Muscle of leg (tissue), 3 donors: ENCODE measurements at regions not wholly inside any gene's neighbourhood (a gene's known extent, or its start where the extent isn't known, plus 50 kb on each side); places are given as distances from the start of the nearest gene placed in this dataset.

Experiments
- DNase-seq: peaks from one replicate; pipeline ENCODE4 v3.0.0; 2013
- H3K27ac ChIP-seq: one replicate; pipeline ENCODE4 v1.5.1; 2013; ENCODE audit warnings: mild to moderate bottlenecking, low read length, control low read depth
- H3K27me3 ChIP-seq: one replicate; pipeline ENCODE4 v1.6.1; 2013; ENCODE audit warnings: low read length; ENCODE audit not compliant: control insufficient read depth, insufficient read depth
- H3K36me3 ChIP-seq: one replicate; pipeline ENCODE4 v1.6.1; 2013; ENCODE audit warnings: low read length; ENCODE audit not compliant: control insufficient read depth, insufficient read depth
- H3K4me1 ChIP-seq: one replicate; pipeline ENCODE4 v1.6.1; 2013; ENCODE audit warnings: low read length; ENCODE audit not compliant: control insufficient read depth, insufficient read depth
- H3K4me3 ChIP-seq: one replicate; pipeline ENCODE4 v1.5.1; 2013; ENCODE audit warnings: low read length, control low read depth
- H3K9me3 ChIP-seq: replicated peaks from 2 replicates; pipeline ENCODE4 v1.6.1; 2013; ENCODE audit warnings: low read depth, low read length; ENCODE audit not compliant: control insufficient read depth
- WGBS: methylation state at CpG from one replicate; pipeline ENCODE4 v1.1.5; 2013; ENCODE audit warnings: missing lambda C conversion rate; ENCODE audit not compliant: insufficient coverage; 5-methylcytosine and 5-hydroxymethylcytosine counted together

DNA sequence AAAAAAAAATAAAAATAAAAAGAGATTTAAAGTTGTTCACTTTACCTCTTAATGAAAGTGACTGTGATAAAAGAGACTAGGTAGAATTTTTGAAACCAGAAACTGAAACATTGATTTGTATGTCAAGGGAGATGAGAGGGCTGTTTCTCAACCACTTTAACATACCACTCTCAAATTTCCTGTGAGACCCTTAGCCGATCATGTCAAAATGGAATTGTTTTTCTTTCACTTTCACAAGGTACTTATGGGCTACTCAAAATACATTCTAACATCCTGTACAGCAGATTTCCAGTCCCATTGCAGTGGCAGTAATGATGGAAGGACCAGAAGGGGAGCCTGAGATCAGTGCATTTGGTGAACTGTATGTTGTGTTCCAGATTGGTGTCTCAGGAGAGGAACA, 261.2 kb downstream of the PPP1R3A start:
- no CpG with 5 or more reads among the region's 1 CpG for WGBS
- Histone ChIP-seq H3K27ac (no peak overlapping the region), H3K9me3 (peaks cover 3% of the 10 kb centered on the region), H3K4me1 (no peaks in the 10 kb centered on the region), H3K27me3 (no peaks in the 10 kb centered on the region), H3K36me3 (no peaks in the 10 kb centered on the region), H3K4me3 (no peak overlapping the region)
- DNase-seq = no peak

DNA sequence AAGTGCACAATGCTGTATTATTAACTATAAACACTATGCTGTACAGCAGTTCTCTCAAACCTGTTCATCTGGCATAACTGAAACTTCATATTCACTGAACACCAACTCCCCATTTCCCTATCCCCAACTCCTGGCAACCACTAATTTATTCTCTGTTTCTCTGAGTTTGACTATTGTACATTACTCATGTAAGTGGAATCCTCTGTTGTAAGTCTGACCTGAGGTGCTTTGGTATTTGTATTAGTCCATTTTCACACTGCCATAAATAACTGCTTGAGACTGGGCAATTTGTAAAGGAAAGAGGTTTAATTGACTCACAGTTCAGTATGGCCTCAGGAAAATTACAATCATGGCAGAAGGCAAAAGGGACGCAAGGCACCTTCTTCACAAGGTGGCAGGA, 266.3 kb downstream of the PPP1R3A start:
- Histone ChIP-seq H3K36me3 (no peaks in the 10 kb centered on the region), H3K4me3 (no peak overlapping the region), H3K9me3 (no peaks in the 10 kb centered on the region), H3K27ac (no peak overlapping the region), H3K4me1 (no peaks in the 10 kb centered on the region), H3K27me3 (no peaks in the 10 kb centered on the region)
- WGBS = no CpG with 5 or more reads among the region's 1 CpG
- DNase-seq = no peak

DNA sequence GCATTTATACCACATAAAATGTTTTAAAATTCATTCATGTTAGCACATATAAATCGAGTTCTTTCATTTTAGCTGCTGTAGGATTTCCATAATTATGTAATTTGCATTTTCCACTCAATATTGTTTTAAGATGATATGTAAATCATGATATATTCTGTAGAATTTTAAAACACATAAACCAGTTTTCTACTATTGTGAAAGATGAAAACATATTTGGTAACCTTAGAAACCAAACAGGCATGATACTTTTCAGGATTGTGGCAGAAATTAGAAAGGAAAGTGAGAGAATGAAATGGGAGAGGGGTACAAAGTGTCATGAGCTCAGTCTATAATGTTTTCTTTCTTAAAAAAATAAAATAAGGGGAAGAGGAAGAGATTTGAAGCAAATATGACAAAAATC, 269.3 kb downstream of the PPP1R3A start:
- no peak overlapping the region for H3K4me3 ChIP-seq
- WGBS = no CpG with 5 or more reads among the region's 1 CpG
- H3K36me3 ChIP-seq = no peaks in the 10 kb centered on the region
- H3K4me1 ChIP-seq = no peaks in the 10 kb centered on the region
- no peaks in the 10 kb centered on the region for H3K27me3 ChIP-seq
- DNase-seq = no peak
- no peak overlapping the region for H3K27ac ChIP-seq
- H3K9me3 ChIP-seq = no peaks in the 10 kb centered on the region

DNA sequence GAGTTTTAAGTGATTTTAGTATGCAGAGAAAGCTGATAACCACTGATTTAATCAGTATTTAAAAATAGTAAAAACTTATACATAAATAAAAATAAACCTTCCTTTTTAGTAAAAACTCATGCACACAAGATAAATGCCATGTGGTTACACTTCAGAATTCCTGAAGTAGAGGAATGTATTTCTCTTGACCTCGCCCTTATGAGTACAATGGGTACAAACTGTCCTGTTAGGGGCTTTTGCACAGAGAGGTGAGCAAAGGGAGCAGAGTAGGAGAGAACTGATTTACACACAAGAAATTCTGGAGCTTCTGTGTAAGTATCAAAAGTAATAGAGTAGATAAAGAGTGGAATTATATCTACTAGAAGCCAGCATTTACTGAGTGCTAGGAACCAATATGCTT, 279.6 kb downstream of the PPP1R3A start:
- no peak overlapping the region for H3K4me3 ChIP-seq
- H3K36me3 ChIP-seq = no peaks in the 10 kb centered on the region
- no peak for DNase-seq
- WGBS = 83% methylated on average over 1 of the region's 1 CpG
- no peaks in the 10 kb centered on the region for H3K4me1 ChIP-seq
- no peaks in the 10 kb centered on the region for H3K27me3 ChIP-seq
- no peak overlapping the region for H3K27ac ChIP-seq
- no peaks in the 10 kb centered on the region for H3K9me3 ChIP-seq

DNA sequence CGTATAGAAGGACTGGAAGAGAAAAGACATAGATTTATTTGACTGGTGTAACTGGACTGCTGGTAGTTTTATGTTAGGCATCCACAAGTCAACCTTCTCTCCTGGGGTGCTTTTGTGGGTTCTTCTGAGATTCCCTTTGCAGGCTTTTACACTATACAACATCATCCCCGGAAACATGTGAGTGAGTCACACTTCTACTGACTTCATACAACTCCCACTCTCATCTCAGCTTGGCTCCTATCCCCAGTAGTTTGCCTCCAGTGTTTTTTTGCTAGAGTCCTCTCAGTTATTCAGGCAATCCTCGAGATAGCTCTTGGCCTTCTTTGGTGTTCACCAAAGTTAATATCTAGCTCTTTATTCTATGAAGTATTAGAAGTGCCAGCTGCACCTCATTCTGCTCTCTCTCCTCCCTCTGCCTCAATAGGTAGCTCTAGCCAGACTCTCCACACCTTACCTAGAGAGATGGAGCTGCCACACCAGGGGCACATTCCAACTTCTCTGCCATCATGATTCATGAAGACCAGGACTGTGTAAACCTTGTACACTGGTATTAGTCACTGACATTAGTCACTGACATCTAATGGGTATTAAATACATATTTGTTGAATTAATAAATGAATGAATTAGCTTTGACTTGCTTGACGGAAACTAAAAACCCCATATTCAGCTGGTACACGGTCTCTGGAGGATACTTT, 281.9 kb downstream of the PPP1R3A start:
- Histone ChIP-seq H3K4me1 (no peaks in the 10 kb centered on the region), H3K27ac (no peak overlapping the region), H3K36me3 (no peaks in the 10 kb centered on the region), H3K9me3 (no peaks in the 10 kb centered on the region), H3K4me3 (no peak overlapping the region), H3K27me3 (no peaks in the 10 kb centered on the region)
- 80% methylated on average over 1 of the region's 5 CpGs for WGBS
- DNase-seq = no peak

DNA sequence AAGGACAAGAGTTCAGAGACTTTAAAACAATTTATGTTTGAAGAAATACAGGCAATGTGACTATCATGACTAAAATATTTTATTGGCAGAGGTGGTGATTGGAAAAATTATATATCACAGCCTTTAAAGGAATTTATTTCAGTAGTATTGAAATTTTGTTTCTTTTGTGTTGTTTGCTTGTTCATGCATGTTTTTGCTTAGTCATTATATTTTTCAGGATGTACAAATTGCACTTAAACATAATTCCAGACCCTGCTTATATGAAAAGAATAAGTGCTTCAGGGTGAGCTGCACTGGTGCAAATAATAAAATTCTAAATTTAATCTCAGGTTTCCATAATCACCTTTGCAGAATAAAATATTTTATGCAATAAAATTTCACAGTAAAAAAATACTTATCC, 283.3 kb downstream of the PPP1R3A start:
- H3K4me1 ChIP-seq = no peaks in the 10 kb centered on the region
- no peaks in the 10 kb centered on the region for H3K27me3 ChIP-seq
- no peaks in the 10 kb centered on the region for H3K9me3 ChIP-seq
- H3K4me3 ChIP-seq = no peak overlapping the region
- DNase-seq = no peak
- no peaks in the 10 kb centered on the region for H3K36me3 ChIP-seq
- H3K27ac ChIP-seq = no peak overlapping the region

DNA sequence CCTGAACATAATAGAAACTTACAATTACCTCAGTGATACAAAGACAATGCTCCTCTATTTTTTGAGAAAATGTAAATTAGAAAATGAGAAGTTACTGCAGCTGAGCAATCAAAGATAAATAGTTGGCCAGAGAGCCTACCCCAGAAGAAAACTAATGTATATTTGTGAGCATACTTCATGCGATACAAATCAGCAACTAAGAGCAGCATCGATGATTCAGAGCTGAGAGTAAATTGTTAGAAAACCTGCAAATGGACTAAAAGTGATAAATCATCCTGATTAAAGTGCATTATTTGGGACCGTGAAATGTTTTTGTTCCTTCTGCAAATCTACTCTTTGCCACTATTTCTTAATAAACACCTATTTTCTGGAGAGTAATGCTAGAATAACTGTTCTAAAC, 285.7 kb downstream of the PPP1R3A start:
- no peaks in the 10 kb centered on the region for H3K9me3 ChIP-seq
- no peak overlapping the region for H3K27ac ChIP-seq
- H3K4me1 ChIP-seq = no peaks in the 10 kb centered on the region
- no CpG with 5 or more reads among the region's 3 CpGs for WGBS
- no peaks in the 10 kb centered on the region for H3K27me3 ChIP-seq
- no peak for DNase-seq
- H3K4me3 ChIP-seq = no peak overlapping the region
- H3K36me3 ChIP-seq = no peaks in the 10 kb centered on the region

DNA sequence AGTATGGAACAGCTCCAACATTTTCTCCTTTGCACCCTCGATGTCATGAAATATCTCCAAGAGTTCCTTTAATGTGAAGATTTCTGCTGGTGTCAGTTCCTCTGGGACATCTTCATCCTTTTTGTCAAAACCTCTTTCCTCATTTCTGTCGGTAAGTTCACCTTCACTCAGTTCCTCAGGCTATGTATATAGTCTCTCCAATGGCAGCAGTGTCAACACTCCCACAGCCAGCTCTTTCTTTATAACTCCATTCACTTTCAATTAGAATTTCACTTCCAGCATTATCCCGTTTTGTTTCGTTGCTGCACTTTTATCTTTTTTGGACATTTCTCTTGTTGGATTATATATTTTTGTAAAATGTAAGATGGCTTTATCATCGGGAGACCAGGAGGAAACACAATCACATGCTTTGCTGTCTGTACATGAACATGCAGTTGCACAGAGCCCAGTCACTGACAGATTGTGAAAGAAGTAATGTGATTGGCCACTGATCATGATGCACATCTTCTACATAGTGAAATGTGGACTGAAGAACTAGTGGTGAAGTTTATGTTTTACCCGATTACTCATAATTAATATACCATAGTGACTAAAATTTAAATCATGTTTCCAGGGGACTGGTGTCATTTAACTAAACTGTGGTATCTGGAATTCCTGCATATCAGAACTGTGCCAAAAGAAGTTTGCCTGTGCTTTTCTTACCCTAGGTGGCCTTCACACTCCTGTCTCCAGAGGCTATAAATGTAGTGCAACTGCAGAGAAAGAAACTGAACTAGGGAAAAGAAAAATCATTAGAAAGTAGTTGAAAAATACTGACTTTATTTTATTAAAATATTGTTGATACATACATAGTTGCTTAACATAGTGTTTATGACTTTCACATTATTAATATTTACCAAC, 289.6 kb downstream of the PPP1R3A start:
- Histone ChIP-seq H3K9me3 (no peaks in the 10 kb centered on the region), H3K27ac (no peak overlapping the region), H3K36me3 (no peaks in the 10 kb centered on the region), H3K4me1 (no peaks in the 10 kb centered on the region), H3K27me3 (no peaks in the 10 kb centered on the region), H3K4me3 (no peak overlapping the region)
- 75% methylated on average over 3 of the region's 6 CpGs for WGBS
- no peak for DNase-seq

DNA sequence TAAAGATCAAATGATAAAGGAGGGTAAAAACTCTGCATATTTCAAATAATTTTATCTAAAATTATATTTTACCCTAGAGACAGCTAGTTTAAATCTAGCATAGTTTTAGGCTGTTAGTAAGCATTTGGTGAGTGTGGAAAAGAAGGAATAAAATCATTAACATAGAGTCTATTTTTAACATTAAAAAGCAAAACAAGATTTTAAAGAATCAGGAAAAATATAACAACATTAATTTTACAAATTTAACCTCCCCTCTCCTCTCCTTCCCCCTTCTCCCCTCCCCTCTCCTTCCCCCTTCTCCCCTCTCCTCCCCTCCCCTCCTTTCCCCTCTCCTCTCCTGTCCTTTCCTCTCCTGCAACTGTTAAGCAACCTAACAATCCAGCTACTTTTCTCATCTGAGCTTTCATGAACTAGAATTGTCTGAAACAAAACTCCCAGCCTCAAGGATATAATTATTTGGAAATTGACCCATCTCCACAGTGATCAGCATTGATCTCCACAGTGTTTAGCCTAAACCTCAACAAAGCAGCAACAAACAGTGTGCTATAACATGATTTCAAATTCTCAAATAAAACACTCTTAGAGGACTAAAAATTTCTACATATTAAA, 293.2 kb downstream of the PPP1R3A start:
- Histone ChIP-seq H3K9me3 (peaks cover 2% of the 10 kb centered on the region), H3K4me1 (no peaks in the 10 kb centered on the region), H3K36me3 (no peaks in the 10 kb centered on the region), H3K27me3 (no peaks in the 10 kb centered on the region), H3K27ac (no peak overlapping the region), H3K4me3 (no peak overlapping the region)
- no peak for DNase-seq

DNA sequence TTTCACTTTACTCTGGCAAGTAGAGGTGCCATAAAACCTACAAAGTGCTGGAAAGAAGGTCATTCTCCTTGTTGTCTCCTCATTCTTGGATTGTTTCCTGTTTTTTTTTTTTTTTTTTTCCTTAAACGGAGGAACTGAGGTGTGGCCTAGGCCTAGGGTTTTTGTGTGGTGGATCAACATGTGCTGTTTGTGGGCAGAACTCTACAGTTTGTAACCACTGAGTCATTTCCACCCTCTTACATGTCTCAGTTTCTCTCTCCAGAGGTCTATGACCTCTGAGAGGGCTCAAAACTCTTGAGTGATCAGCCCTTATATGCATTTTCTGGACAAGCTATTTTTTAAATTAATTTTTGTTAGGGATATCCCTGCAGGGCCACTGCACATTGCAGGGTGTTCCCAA, 296.0 kb downstream of the PPP1R3A start:
- Histone ChIP-seq H3K9me3 (peaks cover 7% of the 10 kb centered on the region), H3K27ac (no peak overlapping the region), H3K36me3 (no peaks in the 10 kb centered on the region), H3K4me3 (no peak overlapping the region), H3K4me1 (no peaks in the 10 kb centered on the region), H3K27me3 (no peaks in the 10 kb centered on the region)
- DNase-seq = no peak
- WGBS = no CpG with 5 or more reads among the region's 1 CpG
